SU-DHL-6 (cell line): ENCODE measurements at regions not wholly inside any gene's neighbourhood (a gene's known extent, or its start where the extent isn't known, plus 50 kb on each side); places are given as distances from the start of the nearest gene placed in this dataset.

Experiments used
- H2AFZ ChIP-seq: fragments of 200-600 bp; sonication (generic); 2 replicates; pipeline ENCODE4 v1.6.1; 2014; ENCODE audit warnings: low read depth, mild to moderate bottlenecking, moderate library complexity, mixed read lengths, antibody characterized with exemption, low read length; ENCODE audit not compliant: severe bottlenecking
- H3F3A ChIP-seq: fragments of 200-600 bp; shearing (Covaris generic); 2 replicates; pipeline ENCODE4 v1.6.0; 2016; ENCODE audit warnings: antibody characterized with exemption, mild to moderate bottlenecking; ENCODE audit not compliant: insufficient read depth
- H3K27ac ChIP-seq: fragments of 200-600 bp; sonication (generic); 2 replicates; pipeline ENCODE4 v1.5.1; 2016; ENCODE audit warnings: low read depth, mild to moderate bottlenecking, low read length, moderate library complexity, mixed read lengths
- H3K27me3 ChIP-seq: fragments of 200-600 bp; sonication (generic), shearing (Covaris generic); 2 replicates; pipeline ENCODE4 v1.6.0; 2014; ENCODE audit warnings: mild to moderate bottlenecking, low read length
- H3K36me3 ChIP-seq: fragments of 200-600 bp; sonication (generic); 2 replicates; pipeline ENCODE4 v1.6.1; 2014; ENCODE audit warnings: mild to moderate bottlenecking, low read length, mixed read lengths
- H3K4me2 ChIP-seq: fragments of 300-600, 200-600 bp; shearing (Covaris generic), sonication (generic); 2 replicates; pipeline ENCODE4 v1.6.0; 2014; ENCODE audit warnings: low read length, low read depth, mild to moderate bottlenecking; ENCODE audit not compliant: poor library complexity, severe bottlenecking
- H3K4me3 ChIP-seq: fragments of 200-600 bp; sonication (generic); 2 replicates; pipeline ENCODE4 v1.5.1; 2014; ENCODE audit warnings: antibody characterized with exemption, low read length, mild to moderate bottlenecking, mixed read lengths; ENCODE audit not compliant: insufficient read depth, poor library complexity, severe bottlenecking
- H3K79me2 ChIP-seq: fragments of 200-600 bp; sonication (generic); 2 replicates; pipeline ENCODE4 v1.6.1; 2014; ENCODE audit warnings: mild to moderate bottlenecking, low read length, moderate library complexity; ENCODE audit not compliant: insufficient read depth
- H3K9ac ChIP-seq: fragments of 200-600 bp; sonication (generic); 2 replicates; pipeline ENCODE4 v1.7.0; 2014; ENCODE audit warnings: mild to moderate bottlenecking, low read length
- H3K9me2 ChIP-seq: fragments of 200-600 bp; sonication (generic); replicated peaks from 2 replicates; pipeline ENCODE4 v1.6.1; 2014; ENCODE audit warnings: low read length; ENCODE audit not compliant: insufficient read depth
- H3K9me3 ChIP-seq: fragments of 200-600 bp; sonication (generic); 2 replicates; pipeline ENCODE4 v1.6.1; 2014; ENCODE audit warnings: low read length, mixed read lengths; ENCODE audit not compliant: insufficient read depth
- H4K20me1 ChIP-seq: fragments of 200-600 bp; sonication (generic); 2 replicates; pipeline ENCODE4 v1.6.1; 2014; ENCODE audit warnings: low read depth, mild to moderate bottlenecking, antibody characterized with exemption, low read length, moderate library complexity, mixed read lengths
- CTCF ChIP-seq: fragments of 200-600 bp; sonication (generic); IDR thresholded peaks from one replicate; pipeline ENCODE4 v1.5.1; 2017; ENCODE audit warnings: antibody characterized with exemption, mild to moderate bottlenecking, low read length, moderate library complexity; ENCODE audit not compliant: insufficient read depth, poor library complexity, severe bottlenecking
- EZH2phosphoT487 ChIP-seq: fragments of 200-600 bp; sonication (generic), shearing (Covaris generic); conservative IDR thresholded peaks from 2 replicates; pipeline ENCODE4 v1.6.1; 2018; ENCODE audit warnings: mild to moderate bottlenecking, antibody characterized with exemption, low read length, moderate library complexity, mixed read lengths

DNA sequence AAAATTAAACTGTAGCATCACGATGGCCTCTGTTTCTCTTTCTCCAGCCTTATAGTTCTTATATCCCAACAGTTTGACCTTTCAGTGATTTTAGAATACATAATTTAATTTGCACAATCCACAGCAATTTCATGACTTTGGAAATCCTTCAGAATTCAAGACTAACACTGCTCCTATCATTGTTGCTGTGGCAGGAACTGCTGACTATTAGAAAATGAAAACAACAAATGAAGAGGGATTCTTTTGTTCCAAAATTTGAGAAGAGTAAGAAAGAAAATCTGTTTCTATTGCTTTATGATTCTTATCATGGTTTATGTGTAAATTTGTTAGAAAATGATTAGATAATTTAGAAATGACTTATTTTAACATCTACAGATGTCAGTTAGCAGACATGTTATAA lies 604.0 kb upstream of the ADGRB3 start:
- Histone ChIP-seq H3K79me2 (no peaks in the 10 kb centered on the region), H3K27me3 (no peaks in the 10 kb centered on the region), H3K36me3 (no peaks in the 10 kb centered on the region), H3K4me3 (no peak overlapping the region), H3F3A (no peaks in the 10 kb centered on the region), H3K9me2 (no peaks in the 10 kb centered on the region), H3K9me3 (no peaks in the 10 kb centered on the region; the same call in 1 of the 2 replicates), H3K4me2 (no peak overlapping the region), H3K27ac (no peak overlapping the region), H3K9ac (no peak overlapping the region), H2AFZ (no peak overlapping the region), H4K20me1 (no peaks in the 10 kb centered on the region)
- TF ChIP-seq EZH2phosphoT487: no peak
- no peak for TF ChIP-seq CTCF

GRCh38 chr6:68026483-68026882 lies 608.6 kb upstream of the ADGRB3 start:
- TF ChIP-seq CTCF (no peak), EZH2phosphoT487 (no peak)
- Histone ChIP-seq H3K4me2 (no peak overlapping the region), H3F3A (no peaks in the 10 kb centered on the region), H2AFZ (no peak overlapping the region), H3K27me3 (no peaks in the 10 kb centered on the region), H4K20me1 (no peaks in the 10 kb centered on the region), H3K79me2 (no peaks in the 10 kb centered on the region), H3K36me3 (no peaks in the 10 kb centered on the region), H3K27ac (no peak overlapping the region), H3K9me2 (no peaks in the 10 kb centered on the region), H3K9me3 (no peaks in the 10 kb centered on the region), H3K9ac (no peak overlapping the region), H3K4me3 (no peak overlapping the region)

GRCh38 chr6:68025764-68026163 lies 609.3 kb upstream of the ADGRB3 start:
- no peak overlapping the region for H3K4me3 ChIP-seq
- H3K27me3 ChIP-seq: no peaks in the 10 kb centered on the region
- no peak overlapping the region for H3K9ac ChIP-seq
- H3K9me2 ChIP-seq: no peaks in the 10 kb centered on the region
- peak overlapping the region; percentile 64 for H2AFZ ChIP-seq
- TF ChIP-seq CTCF: no peak
- TF ChIP-seq EZH2phosphoT487: no peak
- H3K9me3 ChIP-seq: no peaks in the 10 kb centered on the region
- H3K79me2 ChIP-seq: no peaks in the 10 kb centered on the region
- no peak overlapping the region for H3K27ac ChIP-seq
- H3K36me3 ChIP-seq: no peaks in the 10 kb centered on the region
- no peaks in the 10 kb centered on the region for H3F3A ChIP-seq
- no peak overlapping the region for H3K4me2 ChIP-seq
- H4K20me1 ChIP-seq: no peaks in the 10 kb centered on the region
